SK-N-SH (cell line): ENCODE measurements at regions not wholly inside any gene's neighbourhood (a gene's known extent, or its start where the extent isn't known, plus 50 kb on each side); places are given as distances from the start of the nearest gene placed in this dataset.

Source experiments
- CTCF ChIA-PET: fragments of 300-600, 350-600 bp; formaldehyde crosslinking; extraction: SDS; loops from one replicate; lab custom pipeline; 2021; lab: Yijun Ruan, JAX
- POLR2A ChIA-PET: fragments of 350-600 bp; sonication (Branson Sonifier 250); formaldehyde crosslinking; extraction: SDS; loops from one replicate; lab custom pipeline; 2020; ENCODE audit warnings: antibody characterized with exemption, inconsistent platforms; lab: Yijun Ruan, JAX
- DNase-seq: peaks from one replicate; pipeline ENCODE4 v3.0.0; 2012
- H2AFZ ChIP-seq: fragments of 200-600 bp; sonication (generic); 2 replicates; pipeline ENCODE4 v1.8.1; 2016; ENCODE audit warnings: antibody characterized with exemption, mild to moderate bottlenecking, low read depth
- H3F3A ChIP-seq: fragments of 200-600 bp; sonication (generic); replicated peaks from 2 replicates; pipeline ENCODE3; 2016; ENCODE audit warnings: antibody characterized with exemption, mild to moderate bottlenecking; ENCODE audit not compliant: insufficient read depth
- H3K27ac ChIP-seq, 2 experiments: fragments of 200-500 bp in 1 of 2; fragments of 200-600 bp in 1 of 2; sonication (Bioruptor generic) in 1 of 2; sonication (generic), shearing (Covaris generic) in 1 of 2; 2 replicates each; pipeline versions ENCODE4 v1.5.1 to v1.6.1; 2014 to 2016; ENCODE audit warnings: low read depth in 2 of 2, inconsistent platforms in 1 of 2, low read length in 1 of 2, mild to moderate bottlenecking in 1 of 2, mixed read lengths in 1 of 2
- H3K27me3 ChIP-seq: fragments of 200-600 bp; sonication (generic), shearing (Covaris generic); 2 replicates; pipeline ENCODE4 v1.6.1; 2016; ENCODE audit warnings: mixed run types; ENCODE audit not compliant: insufficient read depth
- H3K36me3 ChIP-seq, 2 experiments: fragments of 200-500 bp in 1 of 2; fragments of 200-600 bp in 1 of 2; sonication (Bioruptor generic) in 1 of 2; sonication (generic) in 1 of 2; replicated peaks in 1 of 2; 2 replicates each; pipeline versions ENCODE3 to v1.5.1; 2014 to 2016; ENCODE audit warnings: low read length in 1 of 2, mild to moderate bottlenecking in 1 of 2; ENCODE audit not compliant: insufficient read depth in 2 of 2, control insufficient read depth in 1 of 2
- H3K4me1 ChIP-seq, 2 experiments: fragments of 200-500 bp in 1 of 2; fragments of 200-600 bp in 1 of 2; sonication (Bioruptor generic) in 1 of 2; sonication (generic), shearing (Covaris generic) in 1 of 2; 2 replicates each; pipeline versions ENCODE4 v1.5.1 to v1.6.1; 2014 to 2016; ENCODE audit warnings: low read depth in 1 of 2, low read length in 1 of 2, mixed run types in 1 of 2; ENCODE audit not compliant: insufficient read depth in 2 of 2, control insufficient read depth in 1 of 2
- H3K4me2 ChIP-seq: fragments of 200-600 bp; sonication (generic), shearing (Covaris generic); 2 replicates; pipeline ENCODE4 v1.6.1; 2017; ENCODE audit warnings: mixed run types
- H3K4me3 ChIP-seq, 2 experiments: fragments of 200-500 bp in 1 of 2; fragments of 200-600 bp in 1 of 2; sonication (Bioruptor generic) in 1 of 2; sonication (generic), shearing (Covaris generic) in 1 of 2; 2 replicates each; pipeline versions ENCODE4 v1.5.1 to v1.8.1; 2014 to 2016; ENCODE audit warnings: low read depth in 2 of 2, inconsistent platforms in 1 of 2, low read length in 1 of 2, mild to moderate bottlenecking in 1 of 2, mixed read lengths in 1 of 2, moderate library complexity in 1 of 2
- H3K79me2 ChIP-seq: fragments of 200-600 bp; sonication (generic); 2 replicates; pipeline ENCODE4 v1.8.1; 2017; ENCODE audit warnings: mild to moderate bottlenecking; ENCODE audit not compliant: insufficient read depth
- H3K9ac ChIP-seq: fragments of 200-600 bp; sonication (generic); 2 replicates; pipeline ENCODE4 v1.6.1; 2017; ENCODE audit warnings: mixed run types
- H3K9me2 ChIP-seq: fragments of 200-600 bp; sonication (generic); 2 replicates; pipeline ENCODE4 v1.6.1; 2017; ENCODE audit warnings: mixed run types
- H3K9me3 ChIP-seq: fragments of 200-600 bp; sonication (generic); 2 replicates; pipeline ENCODE4 v1.6.1; 2017; ENCODE audit warnings: mixed run types, mild to moderate bottlenecking, moderate library complexity
- H4K20me1 ChIP-seq: fragments of 200-600 bp; sonication (generic); 2 replicates; pipeline ENCODE4 v1.6.1; 2017; ENCODE audit warnings: mild to moderate bottlenecking, mixed run types; ENCODE audit not compliant: insufficient read depth
- CHD2 ChIP-seq: fragments of 150-350 bp; IDR thresholded peaks from 2 replicates; pipeline ENCODE4 v1.6.1; 2018; ENCODE audit warnings: low read length; ENCODE audit not compliant: partially characterized antibody
- ELF1 ChIP-seq: IDR thresholded peaks from 2 replicates; pipeline ENCODE4 v1.4.0; 2012
- FOSL2 ChIP-seq: IDR thresholded peaks from 2 replicates; pipeline ENCODE4 v1.4.0; 2012; ENCODE audit warnings: low read depth, mild to moderate bottlenecking, moderate library complexity, borderline replicate concordance
- FOXM1 ChIP-seq: IDR thresholded peaks from 2 replicates; pipeline ENCODE4 v1.4.0; 2012; ENCODE audit warnings: low read depth, mild to moderate bottlenecking
- GABPA ChIP-seq: IDR thresholded peaks from 2 replicates; pipeline ENCODE4 v1.4.0; 2012; ENCODE audit warnings: low read depth, mild to moderate bottlenecking
- GATA2 ChIP-seq: sonication (generic); formaldehyde crosslinking; IDR thresholded peaks from 2 replicates; pipeline ENCODE4 v1.5.0; 2020; ENCODE audit warnings: mild to moderate bottlenecking, missing genetic modification reagents
- MAX ChIP-seq: IDR thresholded peaks from 2 replicates; pipeline ENCODE4 v1.4.0; 2012; ENCODE audit warnings: low read depth
- MXI1 ChIP-seq: IDR thresholded peaks from 2 replicates; pipeline ENCODE4 v1.6.1; 2012; ENCODE audit warnings: mild to moderate bottlenecking, low read depth, low read length, improper control_type of control experiment
- NFIC ChIP-seq: IDR thresholded peaks from 2 replicates; pipeline ENCODE4 v1.4.0; 2012; ENCODE audit warnings: borderline replicate concordance
- NRF1 ChIP-seq: IDR thresholded peaks from 2 replicates; pipeline ENCODE4 v1.6.1; 2012; ENCODE audit warnings: low read depth, mild to moderate bottlenecking, low read length
- PBX3 ChIP-seq: IDR thresholded peaks from 2 replicates; pipeline ENCODE4; 2012
- RAD21 ChIP-seq: IDR thresholded peaks from 2 replicates; pipeline ENCODE4 v1.6.1; 2012; ENCODE audit warnings: mild to moderate bottlenecking, low read length
- RXRA ChIP-seq: IDR thresholded peaks from 2 replicates; pipeline ENCODE4 v1.4.0; 2012; ENCODE audit warnings: low read depth, mild to moderate bottlenecking, borderline replicate concordance
- SIN3A ChIP-seq: IDR thresholded peaks from 2 replicates; pipeline ENCODE4 v1.6.1; 2012; ENCODE audit warnings: low read depth, mild to moderate bottlenecking, low read length, moderate library complexity, borderline replicate concordance
- SMC3 ChIP-seq: IDR thresholded peaks from 2 replicates; pipeline ENCODE4 v1.6.1; 2012; ENCODE audit warnings: low read depth, low read length, improper control_type of control experiment
- TAF1 ChIP-seq: IDR thresholded peaks from 2 replicates; pipeline ENCODE4 v1.6.1; 2012; ENCODE audit warnings: low read depth, mild to moderate bottlenecking, low read length, moderate library complexity, borderline replicate concordance
- USF1 ChIP-seq: IDR thresholded peaks from 2 replicates; pipeline ENCODE4 v1.4.0; 2012; ENCODE audit warnings: low read depth, borderline replicate concordance
- YY1 ChIP-seq: IDR thresholded peaks from 2 replicates; pipeline ENCODE4 v1.4.0; 2012; ENCODE audit warnings: low read depth, mild to moderate bottlenecking
- WGBS: methylation state at CpG from one replicate; pipeline ENCODE4 v1.1.6; 2017; ENCODE audit warnings: low lambda C conversion rate; 5-methylcytosine and 5-hydroxymethylcytosine counted together
- TF ChIP-seq, protein P1 (sequence below): fragments of 200-600 bp; sonication (generic); IDR thresholded peaks from 2 replicates; pipeline ENCODE4 v1.6.1; 2017; ENCODE audit warnings: antibody characterized with exemption, mild to moderate bottlenecking, moderate library complexity

DNA sequence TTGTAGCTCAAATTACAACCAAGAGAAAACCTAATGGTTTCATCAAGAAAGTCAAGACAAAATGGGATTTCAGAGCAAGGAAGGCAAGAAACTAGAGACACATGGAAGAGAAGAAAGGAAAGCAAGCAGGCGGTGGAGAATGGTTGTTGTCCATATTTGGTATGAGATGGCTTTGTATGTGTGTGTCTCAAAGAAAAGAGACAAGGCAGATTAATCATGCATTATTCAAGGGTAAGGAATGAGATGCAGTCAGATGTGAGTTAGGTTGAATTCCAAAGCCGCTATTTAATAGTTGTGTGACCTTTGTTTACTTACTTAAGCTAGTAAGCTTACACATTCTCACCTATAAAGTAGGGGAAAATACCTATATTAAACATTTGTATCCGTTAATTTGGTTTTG lies 1029.6 kb downstream of the CDH11 start (continued):
- TF ChIP-seq USF1 (no peak), FOSL2 (peak; percentile 89), TAF1 (no peak), GABPA (no peak), RXRA (peak; percentile 29; the same call in 1 of the 2 replicates)

- no peak overlapping the region for H3K4me2 ChIP-seq
- TF ChIP-seq SIN3A (no peak), GABPA (no peak), CHD2 (no peak), MAX (no peak)
- TF ChIP-seq, all 33 proteins: peak for 0
- 81% methylated on average over 2 of the region's 2 CpGs for WGBS
- DNase-seq: no peak
- ChIA-PET POLR2A (no interaction called here), CTCF (interaction anchor here (0.6 to 1.4 kb wide), 10 partner anchors 10 to 1043 kb away, joined by 3 to 4 read pairs (median 3); no protein-coding TSS in a partner anchor)
- H3K27me3 ChIP-seq: no peaks in the 10 kb centered on the region
- H3K4me3 ChIP-seq: no peak overlapping the region
- H3K9ac ChIP-seq: no peak overlapping the region
- H4K20me1 ChIP-seq: no peaks in the 10 kb centered on the region
- H3K27ac ChIP-seq: no peak overlapping the region
- no peaks in the 10 kb centered on the region for H3K79me2 ChIP-seq
- H3K36me3 ChIP-seq: no peaks in the 10 kb centered on the region
- H2AFZ ChIP-seq: no peak overlapping the region
- H3F3A ChIP-seq: peaks cover 3% of the 10 kb centered on the region
- no peaks in the 10 kb centered on the region for H3K9me2 ChIP-seq
- H3K4me1 ChIP-seq: peaks cover 5 to 10% of the 10 kb centered on the region in 2 experiments; a peak in 2 of 4 replicates
- H3K9me3 ChIP-seq: no peaks in the 10 kb centered on the region
Measured at GRCh38 chr16:64090327-64090726, 1031.5 kb downstream of the CDH11 start.

DNA sequence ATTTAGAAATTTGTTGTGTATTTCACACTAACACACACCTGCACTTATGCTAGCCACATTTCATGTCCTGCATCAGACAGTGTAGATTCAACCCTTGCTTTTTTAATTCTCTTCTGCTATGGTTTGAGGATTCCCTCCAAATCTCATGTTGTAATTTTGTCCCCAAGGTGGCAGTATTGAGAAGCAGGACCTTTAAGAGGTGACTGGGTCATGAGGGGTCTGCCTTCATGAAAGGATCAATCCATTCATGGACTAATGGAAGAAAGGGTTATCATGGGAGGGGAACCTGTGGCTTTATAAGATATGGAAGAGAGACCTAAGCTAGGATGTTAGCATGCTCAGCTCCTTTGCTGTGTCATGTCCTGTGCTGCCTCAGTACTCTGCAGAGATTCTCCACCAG lies 1032.2 kb downstream of the CDH11 start:
- no peak overlapping the region for H3K27ac ChIP-seq
- no peaks in the 10 kb centered on the region for H3K79me2 ChIP-seq
- peak; percentile 13 for DNase-seq
- H3K4me3 ChIP-seq: no peak overlapping the region
- TF ChIP-seq MAX: no peak
- no peak for TF ChIP-seq FOSL2
- no peak for TF ChIP-seq GABPA
- TF ChIP-seq, protein P1, sequence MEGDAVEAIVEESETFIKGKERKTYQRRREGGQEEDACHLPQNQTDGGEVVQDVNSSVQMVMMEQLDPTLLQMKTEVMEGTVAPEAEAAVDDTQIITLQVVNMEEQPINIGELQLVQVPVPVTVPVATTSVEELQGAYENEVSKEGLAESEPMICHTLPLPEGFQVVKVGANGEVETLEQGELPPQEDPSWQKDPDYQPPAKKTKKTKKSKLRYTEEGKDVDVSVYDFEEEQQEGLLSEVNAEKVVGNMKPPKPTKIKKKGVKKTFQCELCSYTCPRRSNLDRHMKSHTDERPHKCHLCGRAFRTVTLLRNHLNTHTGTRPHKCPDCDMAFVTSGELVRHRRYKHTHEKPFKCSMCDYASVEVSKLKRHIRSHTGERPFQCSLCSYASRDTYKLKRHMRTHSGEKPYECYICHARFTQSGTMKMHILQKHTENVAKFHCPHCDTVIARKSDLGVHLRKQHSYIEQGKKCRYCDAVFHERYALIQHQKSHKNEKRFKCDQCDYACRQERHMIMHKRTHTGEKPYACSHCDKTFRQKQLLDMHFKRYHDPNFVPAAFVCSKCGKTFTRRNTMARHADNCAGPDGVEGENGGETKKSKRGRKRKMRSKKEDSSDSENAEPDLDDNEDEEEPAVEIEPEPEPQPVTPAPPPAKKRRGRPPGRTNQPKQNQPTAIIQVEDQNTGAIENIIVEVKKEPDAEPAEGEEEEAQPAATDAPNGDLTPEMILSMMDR: peak; percentile 72
- TF ChIP-seq RXRA: no peak
- TF ChIP-seq USF1: no peak
- TF ChIP-seq NRF1: no peak
- TF ChIP-seq SMC3: peak; percentile 65
- no peak for TF ChIP-seq GATA2
- no peak for TF ChIP-seq PBX3
- TF ChIP-seq RAD21: peak; percentile 79
- TF ChIP-seq MXI1: no peak
- TF ChIP-seq ELF1: no peak
- TF ChIP-seq FOXM1: no peak
- TF ChIP-seq CHD2: no peak
- no peak for TF ChIP-seq YY1
- no peak for TF ChIP-seq NFIC
- H3K9me2 ChIP-seq: no peaks in the 10 kb centered on the region
- no peak overlapping the region for H3K4me2 ChIP-seq
- H3F3A ChIP-seq: peaks cover 3% of the 10 kb centered on the region
- ChIA-PET POLR2A (no interaction called here), CTCF (interaction anchor here (0.6 to 1.4 kb wide), 7 partner anchors 10 to 1044 kb away, joined by 3 to 4 read pairs (median 3); no protein-coding TSS in a partner anchor)
- H2AFZ ChIP-seq: no peak overlapping the region
- no peaks in the 10 kb centered on the region for H3K36me3 ChIP-seq
- peaks cover 5 to 10% of the 10 kb centered on the region in 2 experiments; a peak in 2 of 4 replicates for H3K4me1 ChIP-seq
- H4K20me1 ChIP-seq: no peaks in the 10 kb centered on the region
- no peak overlapping the region for H3K9ac ChIP-seq
- H3K27me3 ChIP-seq: no peaks in the 10 kb centered on the region
- no peaks in the 10 kb centered on the region for H3K9me3 ChIP-seq
